CD14-positive monocyte (primary cell): ENCODE measurements at regions not wholly inside any gene's neighbourhood (a gene's known extent, or its start where the extent isn't known, plus 50 kb on each side); places are given as distances from the start of the nearest gene placed in this dataset.

Source experiments
- DNase-seq, 3 donors: peaks; one replicate each; pipeline ENCODE4 v3.0.0-alpha.2; 2011 to 2022
- H2AFZ ChIP-seq: 2 replicates; pipeline ENCODE4 v1.6.0; 2012; ENCODE audit warnings: mild to moderate bottlenecking, low read depth, low read length, inconsistent platforms; ENCODE audit not compliant: insufficient read depth, poor library complexity, severe bottlenecking
- H3K27ac ChIP-seq, 2 donors: 1 replicate in 1 of 2; 2 replicates in 1 of 2; pipeline ENCODE4 v1.5.1; 2012 to 2013; ENCODE audit warnings: low read length in 2 of 2, control low read depth in 1 of 2, inconsistent platforms in 1 of 2, low read depth in 1 of 2, mild to moderate bottlenecking in 1 of 2
- H3K27me3 ChIP-seq, 2 donors: one replicate each; pipeline versions ENCODE4 v1.6.0 to v1.6.1; 2011 to 2013; ENCODE audit warnings: low read length in 2 of 2; ENCODE audit not compliant: control insufficient read depth in 2 of 2, insufficient read depth in 2 of 2
- H3K36me3 ChIP-seq, 2 donors: replicated peaks in 1 of 2; 1 replicate in 1 of 2; 2 replicates in 1 of 2; pipeline versions ENCODE4 v1.5.1 to v1.6.1; 2012 to 2013; ENCODE audit warnings: low read length in 2 of 2, control low read depth in 1 of 2, inconsistent platforms in 1 of 2, mild to moderate bottlenecking in 1 of 2; ENCODE audit not compliant: insufficient read depth in 2 of 2, control insufficient read depth in 1 of 2
- H3K4me1 ChIP-seq, 2 donors: 1 replicate in 1 of 2; 2 replicates in 1 of 2; pipeline versions ENCODE4 v1.5.1 to v1.6.1; 2012 to 2013; ENCODE audit warnings: low read length in 2 of 2, control low read depth in 1 of 2, inconsistent platforms in 1 of 2, mild to moderate bottlenecking in 1 of 2, moderate library complexity in 1 of 2; ENCODE audit not compliant: insufficient read depth in 2 of 2, control insufficient read depth in 1 of 2
- H3K4me2 ChIP-seq: replicated peaks from 2 replicates; pipeline ENCODE3; 2012; ENCODE audit warnings: low read length, moderate library complexity, mild to moderate bottlenecking; ENCODE audit not compliant: poor library complexity, severe bottlenecking; ENCODE audit errors: extremely low read depth
- H3K4me3 ChIP-seq, 3 experiments: fragments of 200-600 bp in 1 of 3; sonication (generic) in 1 of 3; replicated peaks in 1 of 3; 1 replicate in 2 of 3; 2 replicates in 1 of 3; pipeline ENCODE4 v1.5.1; 2011 to 2013; ENCODE audit warnings: low read length in 3 of 3, mild to moderate bottlenecking in 3 of 3, control low read depth in 2 of 3, low read depth in 2 of 3, inconsistent platforms in 1 of 3, moderate library complexity in 1 of 3
- H3K79me2 ChIP-seq: 2 replicates; pipeline ENCODE4 v1.6.0; 2012; ENCODE audit warnings: mild to moderate bottlenecking, control low read depth, inconsistent platforms, low read length, moderate library complexity; ENCODE audit not compliant: insufficient read depth
- H3K9ac ChIP-seq: 2 replicates; pipeline ENCODE4 v1.6.0; 2017; ENCODE audit warnings: low read length, mild to moderate bottlenecking; ENCODE audit not compliant: insufficient read depth, poor library complexity, severe bottlenecking
- H3K9me3 ChIP-seq, 2 donors: replicated peaks in 1 of 2; 1 replicate in 1 of 2; 2 replicates in 1 of 2; pipeline versions ENCODE4 v1.5.1 to v1.6.1; 2012 to 2013; ENCODE audit warnings: low read length in 2 of 2, control low read depth in 1 of 2; ENCODE audit not compliant: control insufficient read depth in 1 of 2, insufficient read depth in 1 of 2
- H4K20me1 ChIP-seq: 2 replicates; pipeline ENCODE4 v1.6.0; 2012; ENCODE audit warnings: mild to moderate bottlenecking, low read length, control low read depth, moderate library complexity; ENCODE audit not compliant: insufficient read depth
- H3K27ac Mint-ChIP-seq, 7 donors: one replicate each; pipeline ENCODE4 v1.8.0; 2020; ENCODE audit warnings: mild to moderate bottlenecking in 7 of 7, mixed read lengths in 7 of 7, moderate library complexity in 6 of 7, inconsistent platforms in 2 of 7
- H3K27me3 Mint-ChIP-seq, 3 donors: one replicate each; pipeline ENCODE4 v1.8.0; 2021 to 2022; ENCODE audit warnings: low read depth in 3 of 3, mild to moderate bottlenecking in 3 of 3, mixed read lengths in 3 of 3, moderate library complexity in 3 of 3, inconsistent platforms in 1 of 3
- H3K36me3 Mint-ChIP-seq, 2 donors: one replicate each; pipeline ENCODE4 v1.8.0; 2020; ENCODE audit warnings: mixed read lengths in 2 of 2, inconsistent platforms in 1 of 2, mild to moderate bottlenecking in 1 of 2
- H3K4me1 Mint-ChIP-seq: one replicate; pipeline ENCODE4 v1.8.0; 2020; ENCODE audit warnings: mild to moderate bottlenecking, mixed read lengths
- H3K4me3 Mint-ChIP-seq, 2 donors: one replicate each; pipeline ENCODE4 v1.8.0; 2020; ENCODE audit warnings: mild to moderate bottlenecking in 2 of 2, mixed read lengths in 2 of 2, moderate library complexity in 1 of 2
- H3K9me3 Mint-ChIP-seq, 7 donors: one replicate each; pipeline ENCODE4 v1.8.0; 2020 to 2022; ENCODE audit warnings: mixed read lengths in 7 of 7, mild to moderate bottlenecking in 6 of 7, moderate library complexity in 6 of 7, inconsistent platforms in 2 of 7
- WGBS: methylation state at CpG from one replicate; pipeline ENCODE4 v1.1.5; 2013; ENCODE audit warnings: missing lambda C conversion rate; ENCODE audit not compliant: insufficient coverage; 5-methylcytosine and 5-hydroxymethylcytosine counted together
- intact Hi-C, 2 donors: fragments of 100-400 bp; cut with micrococcal nuclease; formaldehyde crosslinking; loops; one replicate each; pipeline versions ENCODE4 v1.15.0 to v1.15.1; 2023
- TF ChIP-seq, protein P1 (sequence below): fragments of 200-600 bp; IDR thresholded peaks from one replicate; pipeline ENCODE4 v1.8.0; 2022; ENCODE audit warnings: antibody characterized with exemption, mild to moderate bottlenecking

DNA sequence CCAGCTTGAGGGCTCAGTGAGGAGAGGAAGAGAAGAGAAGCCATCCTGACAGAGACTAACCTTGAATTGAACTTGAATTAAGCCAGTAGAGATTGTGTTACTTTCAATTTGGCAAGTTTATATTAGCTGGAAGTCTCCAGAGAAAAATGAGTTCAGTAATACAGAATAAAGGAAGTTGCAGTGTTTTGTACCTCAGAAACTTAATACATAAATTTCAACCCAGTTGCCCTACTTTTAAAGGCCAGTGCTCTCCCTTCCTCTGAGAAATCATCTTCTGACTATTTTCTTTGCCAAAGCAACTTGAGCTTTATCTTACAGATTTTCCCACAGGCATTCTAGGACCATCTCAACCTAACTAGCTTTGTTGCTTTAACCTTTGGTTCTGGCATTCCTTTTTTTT, 231.0 kb upstream of the GAS1 start:
- no peaks in the 10 kb centered on the region for H3K27me3 ChIP-seq
- no peaks in the 10 kb centered on the region for H3K36me3 ChIP-seq
- no peaks in the 10 kb centered on the region for H3K4me1 Mint-ChIP-seq
- TF ChIP-seq, protein P1, sequence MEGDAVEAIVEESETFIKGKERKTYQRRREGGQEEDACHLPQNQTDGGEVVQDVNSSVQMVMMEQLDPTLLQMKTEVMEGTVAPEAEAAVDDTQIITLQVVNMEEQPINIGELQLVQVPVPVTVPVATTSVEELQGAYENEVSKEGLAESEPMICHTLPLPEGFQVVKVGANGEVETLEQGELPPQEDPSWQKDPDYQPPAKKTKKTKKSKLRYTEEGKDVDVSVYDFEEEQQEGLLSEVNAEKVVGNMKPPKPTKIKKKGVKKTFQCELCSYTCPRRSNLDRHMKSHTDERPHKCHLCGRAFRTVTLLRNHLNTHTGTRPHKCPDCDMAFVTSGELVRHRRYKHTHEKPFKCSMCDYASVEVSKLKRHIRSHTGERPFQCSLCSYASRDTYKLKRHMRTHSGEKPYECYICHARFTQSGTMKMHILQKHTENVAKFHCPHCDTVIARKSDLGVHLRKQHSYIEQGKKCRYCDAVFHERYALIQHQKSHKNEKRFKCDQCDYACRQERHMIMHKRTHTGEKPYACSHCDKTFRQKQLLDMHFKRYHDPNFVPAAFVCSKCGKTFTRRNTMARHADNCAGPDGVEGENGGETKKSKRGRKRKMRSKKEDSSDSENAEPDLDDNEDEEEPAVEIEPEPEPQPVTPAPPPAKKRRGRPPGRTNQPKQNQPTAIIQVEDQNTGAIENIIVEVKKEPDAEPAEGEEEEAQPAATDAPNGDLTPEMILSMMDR = no peak
- H3K27ac Mint-ChIP-seq = no peak overlapping the region
- H3K4me3 ChIP-seq = no peak overlapping the region
- H3K27me3 Mint-ChIP-seq = peaks cover 0 to 2% (median 0%) of the 10 kb centered on the region in 3 donors
- no peaks in the 10 kb centered on the region for H3K36me3 Mint-ChIP-seq
- peaks cover 0 to 5% (median 2%) of the 10 kb centered on the region in 7 donors for H3K9me3 Mint-ChIP-seq
- no peak overlapping the region for H3K9ac ChIP-seq
- H3K9me3 ChIP-seq = no peaks in the 10 kb centered on the region
- H2AFZ ChIP-seq = no peak overlapping the region
- H4K20me1 ChIP-seq = no peaks in the 10 kb centered on the region
- no peak overlapping the region for H3K27ac ChIP-seq
- intact Hi-C loops = no loop called here
- no peak overlapping the region for H3K4me3 Mint-ChIP-seq
- H3K4me2 ChIP-seq = no peak overlapping the region
- H3K79me2 ChIP-seq = no peaks in the 10 kb centered on the region
- H3K4me1 ChIP-seq = no peaks in the 10 kb centered on the region
- no peak for DNase-seq

DNA sequence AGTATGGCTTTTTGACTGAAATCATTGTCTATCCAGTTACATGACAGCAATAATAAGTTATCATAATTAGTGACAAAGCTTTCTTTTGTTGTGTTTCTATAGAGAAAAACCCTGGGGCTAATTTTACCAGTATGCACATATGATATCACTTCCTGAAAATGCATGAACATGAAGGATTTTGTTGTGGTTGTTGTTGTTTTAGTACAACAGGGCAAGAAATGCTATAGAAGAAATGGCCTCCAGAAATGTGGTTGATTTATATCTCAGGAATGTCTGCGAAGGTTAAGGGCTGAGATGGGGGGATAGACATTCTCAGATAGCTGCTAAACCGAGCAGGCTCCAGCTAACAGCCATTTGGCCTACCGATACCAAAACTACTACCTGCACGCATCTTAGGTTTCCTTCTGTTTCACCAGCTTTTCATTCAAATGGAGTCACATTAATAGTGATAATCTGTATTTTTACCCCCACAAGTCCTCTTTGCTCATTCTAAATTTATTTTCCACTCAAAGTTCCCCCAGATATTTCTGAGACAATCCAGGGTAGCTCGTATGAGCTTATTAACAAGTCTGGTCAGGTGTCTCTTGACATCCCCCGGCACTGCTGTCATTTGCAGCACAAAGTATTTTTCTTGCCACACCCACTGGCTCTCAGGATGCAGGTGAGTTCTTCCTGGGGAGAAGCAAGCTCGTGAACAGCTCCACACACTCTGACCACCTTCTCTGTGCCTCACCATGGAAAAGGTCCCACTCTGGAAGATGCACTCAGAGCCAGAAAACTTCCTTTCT, 232.4 kb upstream of the GAS1 start:
- no peak overlapping the region for H3K4me2 ChIP-seq
- intact Hi-C loops = no loop called here
- no peak for DNase-seq

More for the DNA sequence above, 232.4 kb upstream of the GAS1 start:
- H3K4me1 ChIP-seq = no peaks in the 10 kb centered on the region
- Mint-ChIP-seq H3K27ac (no peak overlapping the region), H3K9me3 (peaks cover 0 to 5% (median 2%) of the 10 kb centered on the region in 7 donors), H3K4me1 (no peaks in the 10 kb centered on the region), H3K27me3 (peaks cover 0 to 2% (median 0%) of the 10 kb centered on the region in 3 donors), H3K36me3 (no peaks in the 10 kb centered on the region), H3K4me3 (no peak overlapping the region)
- H2AFZ ChIP-seq = no peak overlapping the region
- H3K4me3 ChIP-seq = no peak overlapping the region
- H3K79me2 ChIP-seq = no peaks in the 10 kb centered on the region
- no peak overlapping the region for H3K9ac ChIP-seq
- no peaks in the 10 kb centered on the region for H4K20me1 ChIP-seq
- no peaks in the 10 kb centered on the region for H3K36me3 ChIP-seq
- TF ChIP-seq, protein P1 = no peak
- no peaks in the 10 kb centered on the region for H3K27me3 ChIP-seq
- WGBS = 92% methylated on average over 4 of the region's 7 CpGs
- no peak overlapping the region for H3K27ac ChIP-seq
- no peaks in the 10 kb centered on the region for H3K9me3 ChIP-seq
